Endometrium (tissue), 2 donors: ENCODE measurements at regions not wholly inside any gene's neighbourhood (a gene's known extent, or its start where the extent isn't known, plus 50 kb on each side); places are given as distances from the start of the nearest gene placed in this dataset.
A peak's percentile ranks its signal among the peaks of the same experiment; 100 is the strongest.
"Not testable (repeated sequence)": the region's sequence is repeated elsewhere in the genome, so short reads cannot be mapped to it uniquely, and the experiment has no call there.

Experiments used
- FAIRE-seq: peaks from 2 replicates; lab custom pipeline; 2012; peaks lifted over from hg19 to GRCh38; lab: Jason Lieb, UNC
- donor health status: control.
- donor health status: control.

GRCh38 chr1:239939602-239940001, 152.1 kb upstream of the FMN2 start:
- no peak for FAIRE-seq

GRCh38 chr1:239943761-239944160, 147.9 kb upstream of the FMN2 start:
- FAIRE-seq: no peak

DNA sequence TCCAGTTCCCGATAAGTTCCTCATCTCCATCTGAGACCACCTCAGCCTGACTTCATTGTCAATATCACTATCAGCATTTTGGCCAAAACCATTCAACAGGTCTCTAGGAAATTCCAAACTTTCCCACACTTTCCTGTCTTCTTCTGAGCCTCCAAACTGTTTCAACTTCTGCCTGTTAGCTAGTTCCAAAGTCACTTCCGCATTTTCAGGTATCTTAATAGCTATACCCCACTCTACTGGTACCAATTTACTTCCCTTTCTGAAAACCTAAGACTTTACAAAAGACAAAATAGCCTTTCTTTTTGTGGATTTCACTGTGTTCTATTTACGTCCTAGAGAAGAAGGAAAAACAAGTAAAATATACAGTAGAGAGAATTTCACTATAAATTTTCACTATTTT, 147.0 kb upstream of the FMN2 start:
- FAIRE-seq: no peak

- FAIRE-seq: no peak
Measured at GRCh38 chr1:239947801-239948200, 143.9 kb upstream of the FMN2 start.

DNA sequence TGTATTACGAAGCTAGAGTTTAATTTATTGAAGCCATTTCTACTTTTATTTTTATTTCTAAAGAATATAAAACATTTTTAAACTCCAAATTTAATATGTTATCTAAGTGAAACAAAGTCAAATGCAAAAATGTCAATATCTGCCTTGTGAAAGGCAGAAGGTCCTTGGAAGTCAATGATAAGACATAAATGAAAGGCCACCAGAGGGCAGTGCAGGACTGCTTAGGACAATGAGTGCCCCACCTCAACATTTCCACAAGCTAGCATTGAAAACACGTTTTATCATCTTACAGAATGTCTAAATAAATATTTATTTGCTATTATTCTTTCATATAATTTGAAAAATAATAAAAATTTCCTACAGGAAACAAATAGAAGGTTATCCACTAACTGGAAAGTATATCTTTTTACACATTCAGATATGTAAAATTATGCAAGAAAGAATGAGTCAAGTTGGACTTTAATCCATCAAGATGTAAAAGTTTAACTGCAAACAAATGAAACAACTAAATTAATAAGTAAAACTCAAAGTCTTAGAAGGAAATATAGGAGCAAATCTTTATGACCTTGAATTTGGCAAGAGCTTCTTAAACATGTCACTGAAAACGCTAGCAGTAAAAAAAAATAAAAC, 140.1 kb upstream of the FMN2 start:
- peak; percentile 90 for FAIRE-seq

- no peak for FAIRE-seq
Measured at GRCh38 chr1:239952348-239953308, 139.1 kb upstream of the FMN2 start.

GRCh38 chr1:239954836-239955235, 136.8 kb upstream of the FMN2 start:
- FAIRE-seq: no peak

GRCh38 chr1:239955431-239955830, 136.3 kb upstream of the FMN2 start:
- FAIRE-seq: no peak

- FAIRE-seq: no peak
Measured at GRCh38 chr1:239956263-239956662, 135.4 kb upstream of the FMN2 start.

DNA sequence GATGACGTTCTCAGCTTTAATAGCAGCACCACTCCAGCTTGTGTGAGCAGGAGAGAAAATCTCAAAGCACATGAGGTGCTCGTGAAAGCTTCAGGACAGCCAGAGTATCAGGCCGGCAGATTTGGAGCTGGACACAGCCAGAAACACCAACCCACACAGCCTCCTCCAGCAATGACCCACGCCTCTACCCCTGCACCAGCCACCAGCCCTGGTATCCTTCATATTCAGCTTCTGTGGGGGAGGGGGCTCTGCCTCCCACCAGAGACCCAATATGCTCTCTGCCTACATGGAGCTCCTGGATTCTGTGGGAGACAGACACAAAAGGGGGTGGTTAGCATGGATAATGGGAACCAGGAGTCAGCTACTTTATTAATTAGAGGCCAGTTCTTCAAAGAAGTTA, 133.6 kb upstream of the FMN2 start:
- FAIRE-seq: no peak

DNA sequence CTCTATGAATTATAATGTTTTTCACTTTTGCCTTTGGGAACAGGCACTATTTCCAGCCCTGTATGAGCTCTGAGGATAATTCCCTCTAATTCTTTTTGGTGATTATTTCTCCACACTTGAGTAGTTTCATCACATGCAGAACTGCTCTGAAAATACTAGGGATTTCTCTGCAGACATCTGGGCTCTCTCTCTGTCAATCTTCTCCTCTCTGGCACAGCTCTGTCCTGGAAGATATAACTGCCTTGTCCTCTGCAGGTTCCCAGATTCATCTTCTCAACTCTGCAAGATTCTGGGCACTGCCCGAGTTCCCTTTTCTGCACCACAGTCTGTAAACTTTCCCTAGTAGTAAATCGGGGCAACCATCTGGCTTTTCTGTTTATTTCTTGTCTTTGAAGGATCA, 131.3 kb upstream of the FMN2 start:
- FAIRE-seq: no peak

GRCh38 chr1:239963856-239964255, 127.8 kb upstream of the FMN2 start:
- no peak for FAIRE-seq

DNA sequence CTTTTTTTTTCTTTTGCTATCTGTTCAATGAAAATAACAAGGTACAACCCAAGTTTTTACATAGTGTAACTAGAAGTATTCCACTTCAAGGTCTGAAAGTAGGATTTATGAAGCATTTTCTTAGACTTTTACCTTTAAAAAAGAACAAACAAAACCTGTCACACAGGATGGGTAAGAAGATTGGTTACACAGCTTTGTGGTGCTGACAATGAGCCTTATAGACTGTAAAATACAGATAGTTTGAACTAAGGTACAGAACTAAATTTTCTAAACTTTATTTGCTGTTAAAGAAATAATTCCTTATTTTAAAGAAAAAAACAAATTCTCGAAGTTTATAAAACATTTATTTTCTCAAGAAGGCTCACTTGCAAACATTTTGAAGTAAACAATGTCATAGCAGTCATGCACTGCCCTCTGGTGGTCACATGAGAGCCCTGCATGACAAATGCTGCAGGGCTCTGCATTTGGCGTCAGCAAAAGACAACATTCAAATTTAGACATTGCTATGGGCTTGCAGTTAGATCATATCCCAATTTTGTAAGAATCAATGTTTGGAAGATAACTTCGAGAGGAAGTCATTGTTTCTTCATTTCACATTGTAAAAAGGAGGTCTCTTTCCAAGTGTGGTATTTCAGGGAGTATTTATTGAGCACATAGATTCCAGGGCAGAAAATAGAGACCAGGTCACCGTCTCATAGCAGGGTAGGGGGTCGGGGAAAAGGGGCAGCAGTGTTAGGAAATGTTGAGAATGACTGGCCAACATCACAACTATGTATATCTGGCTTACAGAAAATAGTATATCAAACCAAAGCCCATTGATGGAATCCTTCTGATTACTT, 115.3 kb upstream of the FMN2 start:
- peak; percentile 72 for FAIRE-seq

DNA sequence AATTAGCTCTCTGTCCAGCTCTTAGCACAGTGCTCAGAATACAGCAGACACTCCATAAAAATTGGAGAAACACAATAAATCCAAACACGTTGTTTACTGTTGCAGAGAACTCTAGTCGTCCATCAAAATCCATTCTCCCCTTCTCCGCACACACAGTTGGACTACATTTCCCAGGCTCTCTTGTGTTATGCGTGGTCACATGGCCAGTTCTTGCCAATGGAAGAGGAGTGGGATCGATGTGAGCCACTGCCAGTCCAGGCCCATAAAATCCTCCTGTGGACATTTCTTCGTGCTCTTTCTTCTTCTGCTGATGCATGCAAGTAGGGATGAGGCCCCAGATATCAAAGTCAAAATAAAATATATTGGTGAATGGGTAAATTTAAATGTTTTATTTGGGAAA, 114.3 kb upstream of the FMN2 start:
- FAIRE-seq: no peak

DNA sequence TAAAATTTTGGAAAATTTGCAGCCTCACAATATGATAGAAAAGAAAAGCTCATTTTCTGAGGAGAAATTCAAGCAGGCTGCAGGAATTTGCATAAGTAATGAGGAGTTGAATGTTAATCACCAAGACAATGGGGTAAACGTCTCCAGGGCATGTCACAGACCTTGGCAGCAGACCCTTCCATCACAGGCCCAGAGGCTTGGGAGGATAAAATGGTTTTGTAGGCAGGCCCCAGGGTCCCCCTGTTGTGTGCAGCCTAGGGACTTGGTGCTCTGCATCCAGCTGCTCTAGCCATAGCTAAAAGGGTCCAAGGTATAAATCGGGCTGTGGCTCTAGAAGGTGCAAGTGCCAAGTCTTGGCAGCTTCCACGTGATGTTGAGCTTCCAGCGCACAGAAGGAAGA, 112.2 kb upstream of the FMN2 start:
- no peak for FAIRE-seq

DNA sequence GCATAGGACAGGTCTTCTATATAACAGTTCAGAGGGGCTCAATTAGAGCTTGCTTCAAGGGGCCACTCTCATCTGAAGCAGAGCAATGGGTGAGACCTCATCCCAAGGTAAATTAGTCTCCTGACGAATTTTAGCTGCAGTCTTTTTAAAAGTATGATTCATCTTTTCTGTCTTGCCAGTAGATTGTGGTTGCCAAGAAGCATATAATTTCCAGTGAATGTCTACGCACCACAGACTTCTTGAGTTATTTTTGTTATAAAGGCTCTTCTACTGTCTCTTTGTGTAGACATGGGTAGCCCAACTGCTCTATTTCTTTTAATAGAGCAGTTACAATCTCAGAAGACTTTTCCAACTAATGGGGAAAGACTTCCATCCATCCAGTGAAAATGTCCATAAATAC, 108.9 kb upstream of the FMN2 start:
- FAIRE-seq: no peak

DNA sequence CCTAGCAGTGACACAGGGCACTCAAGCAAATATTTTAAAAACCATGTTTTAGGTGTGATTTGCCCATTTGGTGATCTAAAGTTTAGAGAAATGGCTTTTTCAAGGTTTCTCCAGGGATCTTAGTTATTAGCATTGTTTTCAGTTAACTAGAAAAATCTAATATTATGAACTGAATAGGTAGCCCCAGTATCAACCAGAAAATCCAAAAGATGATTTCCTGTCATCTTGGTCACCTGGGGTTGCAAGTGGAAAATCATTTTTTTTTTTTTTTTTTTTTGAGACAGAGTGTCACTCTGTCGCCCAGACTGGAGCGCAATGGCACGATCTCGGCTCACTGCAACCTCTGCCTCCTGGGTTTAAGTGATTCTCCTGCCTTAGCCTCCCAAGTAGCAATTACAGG, 106.6 kb upstream of the FMN2 start:
- FAIRE-seq: no peak

- FAIRE-seq: peak; percentile 87
Measured at GRCh38 chr1:239987103-239987745, 104.5 kb upstream of the FMN2 start.

DNA sequence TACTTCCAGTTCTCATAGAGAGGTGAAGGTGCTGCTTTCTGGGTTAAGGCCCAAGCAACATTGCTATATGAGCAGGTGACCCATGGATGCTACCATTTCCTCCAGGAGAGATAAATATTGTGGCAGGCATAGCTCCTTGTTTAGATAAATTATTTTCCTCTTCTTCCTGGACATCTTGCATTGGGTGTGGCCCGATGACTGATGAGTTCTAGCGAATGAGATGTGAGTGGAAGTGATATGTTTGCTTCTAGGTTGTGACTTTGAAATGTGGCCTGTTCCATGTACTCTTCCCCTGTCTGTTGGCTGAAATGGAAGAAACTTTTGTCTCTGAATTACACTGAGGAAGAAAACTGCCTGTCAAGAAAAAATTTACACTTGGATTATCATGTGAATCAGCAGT, 101.7 kb upstream of the FMN2 start:
- FAIRE-seq: no peak

GRCh38 chr1:239992566-239992965, 99.1 kb upstream of the FMN2 start:
- not testable (repeated sequence) for FAIRE-seq

- FAIRE-seq: no peak
Measured at GRCh38 chr1:239993366-239993765, 98.3 kb upstream of the FMN2 start.

DNA sequence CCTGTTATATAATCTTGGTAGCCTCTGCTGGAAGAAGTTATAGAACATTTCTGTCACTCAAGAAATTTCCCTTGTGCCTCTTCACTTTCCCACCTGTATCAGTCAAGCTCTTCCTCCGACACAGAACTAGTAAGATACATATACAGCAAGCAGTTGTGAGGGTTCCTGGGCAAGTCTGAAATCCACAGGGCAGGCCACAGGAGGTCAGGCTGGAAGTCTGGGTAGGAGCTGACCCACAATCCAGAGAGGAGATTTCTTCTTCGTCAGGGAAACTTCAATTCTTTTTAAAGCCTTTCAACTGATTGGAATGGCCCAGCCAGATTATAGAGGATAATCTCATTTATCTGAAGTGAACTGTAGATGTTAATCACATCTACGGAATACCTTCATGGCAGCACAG, 96.4 kb upstream of the FMN2 start:
- no peak for FAIRE-seq
